ENCODE measurements at regions not wholly inside any gene's neighbourhood (a gene's known extent, or its start where the extent isn't known, plus 50 kb on each side); places are given as distances from the start of the nearest gene placed in this dataset.
A peak's percentile ranks its signal among the peaks of the same experiment; 100 is the strongest.

DNA sequence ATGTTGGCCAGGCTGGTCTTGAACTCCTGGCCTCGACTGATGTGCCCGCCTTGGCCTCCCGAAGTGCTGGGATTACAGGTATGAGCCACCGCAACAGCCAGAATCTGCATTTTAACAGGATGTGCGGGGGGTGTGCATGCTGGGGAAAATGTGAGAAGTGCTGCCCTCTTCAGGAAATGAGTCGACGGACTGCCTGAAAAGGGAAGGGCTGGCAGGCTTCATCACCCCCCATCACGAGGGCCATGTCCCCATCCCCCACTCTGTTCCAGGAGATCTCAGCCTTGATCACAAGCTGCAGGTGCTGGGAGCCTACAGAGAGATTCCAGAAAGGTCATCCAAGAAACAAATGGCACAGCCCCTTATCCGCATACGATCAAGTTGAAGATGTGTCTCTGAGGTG lies 195.3 kb upstream of the RPL38 start:
- TF ChIP-seq EZH2 (IDR thresholded peaks at IDR 0.05): no peak
- TF ChIP-seq, protein P1, sequence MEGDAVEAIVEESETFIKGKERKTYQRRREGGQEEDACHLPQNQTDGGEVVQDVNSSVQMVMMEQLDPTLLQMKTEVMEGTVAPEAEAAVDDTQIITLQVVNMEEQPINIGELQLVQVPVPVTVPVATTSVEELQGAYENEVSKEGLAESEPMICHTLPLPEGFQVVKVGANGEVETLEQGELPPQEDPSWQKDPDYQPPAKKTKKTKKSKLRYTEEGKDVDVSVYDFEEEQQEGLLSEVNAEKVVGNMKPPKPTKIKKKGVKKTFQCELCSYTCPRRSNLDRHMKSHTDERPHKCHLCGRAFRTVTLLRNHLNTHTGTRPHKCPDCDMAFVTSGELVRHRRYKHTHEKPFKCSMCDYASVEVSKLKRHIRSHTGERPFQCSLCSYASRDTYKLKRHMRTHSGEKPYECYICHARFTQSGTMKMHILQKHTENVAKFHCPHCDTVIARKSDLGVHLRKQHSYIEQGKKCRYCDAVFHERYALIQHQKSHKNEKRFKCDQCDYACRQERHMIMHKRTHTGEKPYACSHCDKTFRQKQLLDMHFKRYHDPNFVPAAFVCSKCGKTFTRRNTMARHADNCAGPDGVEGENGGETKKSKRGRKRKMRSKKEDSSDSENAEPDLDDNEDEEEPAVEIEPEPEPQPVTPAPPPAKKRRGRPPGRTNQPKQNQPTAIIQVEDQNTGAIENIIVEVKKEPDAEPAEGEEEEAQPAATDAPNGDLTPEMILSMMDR (IDR thresholded peaks at IDR 0.05): peak; percentile 52
- no peak for TF ChIP-seq EZH2phosphoT487 (IDR thresholded peaks at IDR 0.05)

Measured in neural progenitor cell (in vitro differentiated cells).